Karpas-422 (cell line): ENCODE measurements at regions not wholly inside any gene's neighbourhood (a gene's known extent, or its start where the extent isn't known, plus 50 kb on each side); places are given as distances from the start of the nearest gene placed in this dataset.

Experiments used
- DNase-seq: peaks from one replicate; pipeline ENCODE4 v3.0.0-alpha.2; 2015
- H2AFZ ChIP-seq: fragments of 200-600 bp; sonication (generic); 2 replicates; pipeline ENCODE4 v1.6.1; 2014; ENCODE audit warnings: antibody characterized with exemption, low read length, mixed read lengths
- H3K27ac ChIP-seq: fragments of 200-600 bp; sonication (generic); 2 replicates; pipeline ENCODE4 v1.5.1; 2014; ENCODE audit warnings: mild to moderate bottlenecking, low read length, moderate library complexity
- H3K27me3 ChIP-seq: fragments of 200-600 bp; sonication (generic); 2 replicates; pipeline ENCODE4 v1.6.1; 2014; ENCODE audit warnings: low read length, mixed read lengths
- H3K36me3 ChIP-seq: fragments of 200-600 bp; sonication (generic); 2 replicates; pipeline ENCODE4 v1.6.1; 2014; ENCODE audit warnings: low read length, mixed read lengths; ENCODE audit not compliant: insufficient read depth
- H3K4me1 ChIP-seq: fragments of 200-600 bp; sonication (generic); 2 replicates; pipeline ENCODE4 v1.6.1; 2014; ENCODE audit warnings: mild to moderate bottlenecking, low read length, mixed read lengths
- H3K4me2 ChIP-seq: fragments of 200-600 bp; sonication (generic); 2 replicates; pipeline ENCODE4 v1.6.1; 2014; ENCODE audit warnings: low read length, low read depth, mild to moderate bottlenecking; ENCODE audit not compliant: poor library complexity, severe bottlenecking
- H3K4me3 ChIP-seq: fragments of 200-600 bp; sonication (generic); 2 replicates; pipeline ENCODE4 v1.5.1; 2014; ENCODE audit warnings: mild to moderate bottlenecking, antibody characterized with exemption, low read length, mixed read lengths
- H3K79me2 ChIP-seq: fragments of 200-600 bp; sonication (generic); 2 replicates; pipeline ENCODE4 v1.6.1; 2014; ENCODE audit warnings: mild to moderate bottlenecking, low read length, mixed read lengths
- H3K9ac ChIP-seq: fragments of 200-600 bp; sonication (generic); 2 replicates; pipeline ENCODE4 v1.6.0; 2014; ENCODE audit warnings: low read length
- H3K9me2 ChIP-seq: fragments of 200-600 bp; sonication (generic), shearing (Covaris generic); replicated peaks from 2 replicates; pipeline ENCODE4 v1.6.0; 2014; ENCODE audit warnings: mild to moderate bottlenecking, low read length, moderate library complexity; ENCODE audit not compliant: insufficient read depth
- H3K9me3 ChIP-seq: fragments of 300-700, 200-600 bp; sonication (generic); 2 replicates; pipeline ENCODE4 v1.6.1; 2014; ENCODE audit warnings: low read length, mixed read lengths
- H4K20me1 ChIP-seq: fragments of 200-600 bp; sonication (generic); 2 replicates; pipeline ENCODE4 v1.6.1; 2014; ENCODE audit warnings: mild to moderate bottlenecking, antibody characterized with exemption, low read length, low read depth; ENCODE audit not compliant: insufficient read depth

- H3K27me3 ChIP-seq, result no peaks in the 10 kb centered on the region
- no peak overlapping the region for H3K27ac ChIP-seq
- peaks cover 41% of the 10 kb centered on the region for H3K4me1 ChIP-seq
- H3K4me3 ChIP-seq, result no peak overlapping the region
- no peaks in the 10 kb centered on the region for H4K20me1 ChIP-seq
- H2AFZ ChIP-seq, result no peak overlapping the region
- H3K4me2 ChIP-seq, result no peak overlapping the region
- H3K79me2 ChIP-seq, result no peaks in the 10 kb centered on the region
- H3K9ac ChIP-seq, result no peak overlapping the region
- DNase-seq, result no peak
- no peaks in the 10 kb centered on the region for H3K9me3 ChIP-seq
- H3K9me2 ChIP-seq, result no peaks in the 10 kb centered on the region
- no peaks in the 10 kb centered on the region for H3K36me3 ChIP-seq
Observed at GRCh38 chr6:6395581-6396197, 75.2 kb upstream of the F13A1 start.

GRCh38 chr6:6397842-6398241 lies 77.4 kb upstream of the F13A1 start:
- Histone ChIP-seq H3K9me2 (no peaks in the 10 kb centered on the region), H3K4me2 (no peak overlapping the region), H3K27ac (no peak overlapping the region), H3K9me3 (no peaks in the 10 kb centered on the region), H3K4me3 (no peak overlapping the region), H3K27me3 (no peaks in the 10 kb centered on the region), H3K9ac (no peak overlapping the region), H3K4me1 (peaks cover 21% of the 10 kb centered on the region), H3K79me2 (no peaks in the 10 kb centered on the region), H4K20me1 (no peaks in the 10 kb centered on the region), H3K36me3 (no peaks in the 10 kb centered on the region), H2AFZ (no peak overlapping the region)
- no peak for DNase-seq

DNA sequence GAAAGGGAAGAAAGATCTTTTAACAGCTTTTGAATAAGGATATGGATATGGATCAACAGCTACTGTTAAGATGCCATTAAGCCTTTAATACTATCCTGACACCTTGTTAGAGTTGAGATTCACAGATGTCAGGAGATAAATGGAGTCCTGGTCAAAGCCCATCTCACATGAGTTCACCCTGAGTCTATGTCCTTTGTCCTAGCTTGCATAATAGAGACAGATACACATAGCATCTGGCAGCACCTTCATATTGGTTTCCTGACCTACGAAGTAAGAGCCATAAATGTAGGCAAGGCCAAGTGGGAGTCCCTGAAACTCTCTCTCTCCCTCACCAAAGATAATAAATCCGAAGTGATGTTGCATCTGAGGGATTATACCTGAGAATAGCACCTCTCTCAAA lies 79.1 kb upstream of the F13A1 start:
- Histone ChIP-seq H3K9me2 (no peaks in the 10 kb centered on the region), H3K9ac (no peak overlapping the region), H4K20me1 (no peaks in the 10 kb centered on the region), H3K4me1 (peaks cover 14% of the 10 kb centered on the region), H3K36me3 (no peaks in the 10 kb centered on the region), H3K4me2 (no peak overlapping the region), H2AFZ (no peak overlapping the region), H3K27me3 (no peaks in the 10 kb centered on the region), H3K27ac (no peak overlapping the region), H3K79me2 (no peaks in the 10 kb centered on the region), H3K9me3 (no peaks in the 10 kb centered on the region), H3K4me3 (no peak overlapping the region)
- no peak for DNase-seq

GRCh38 chr6:6401401-6401800 lies 80.9 kb upstream of the F13A1 start:
- no peaks in the 10 kb centered on the region for H4K20me1 ChIP-seq
- no peak overlapping the region for H3K27ac ChIP-seq
- H3K9ac ChIP-seq, result no peak overlapping the region
- no peaks in the 10 kb centered on the region for H3K9me2 ChIP-seq
- no peak for DNase-seq
- no peak overlapping the region for H3K4me2 ChIP-seq
- H3K9me3 ChIP-seq, result no peaks in the 10 kb centered on the region
- no peak overlapping the region for H3K4me3 ChIP-seq
- H2AFZ ChIP-seq, result no peak overlapping the region
- H3K36me3 ChIP-seq, result no peaks in the 10 kb centered on the region
- no peaks in the 10 kb centered on the region for H3K27me3 ChIP-seq
- peaks cover 23% of the 10 kb centered on the region for H3K4me1 ChIP-seq
- no peaks in the 10 kb centered on the region for H3K79me2 ChIP-seq

DNA sequence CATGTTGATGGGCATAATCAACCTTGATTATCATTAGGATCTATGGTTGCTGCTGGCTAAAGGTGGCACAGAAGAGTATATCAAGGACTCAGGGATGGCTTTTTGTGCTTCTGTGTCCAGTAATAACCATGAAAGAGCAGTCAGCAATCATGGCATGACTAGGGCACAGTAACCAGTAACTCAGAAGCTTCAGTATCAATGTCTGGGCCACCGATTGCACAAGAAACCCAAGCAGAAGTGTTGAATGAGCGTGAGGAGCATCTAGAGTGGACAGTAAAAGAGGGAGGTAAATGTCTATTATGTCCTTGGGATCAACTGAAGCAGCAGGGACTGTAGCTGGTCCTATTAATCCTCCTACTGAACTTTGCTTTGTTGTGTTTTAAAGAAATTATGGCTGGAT lies 81.5 kb upstream of the F13A1 start:
- Histone ChIP-seq H3K27me3 (no peaks in the 10 kb centered on the region), H3K9me3 (no peaks in the 10 kb centered on the region), H3K4me3 (no peak overlapping the region), H3K9ac (no peak overlapping the region), H3K9me2 (no peaks in the 10 kb centered on the region), H4K20me1 (no peaks in the 10 kb centered on the region), H3K4me2 (no peak overlapping the region), H3K4me1 (peaks cover 29% of the 10 kb centered on the region), H3K79me2 (no peaks in the 10 kb centered on the region), H2AFZ (no peak overlapping the region), H3K27ac (no peak overlapping the region), H3K36me3 (no peaks in the 10 kb centered on the region)
- DNase-seq, result no peak

DNA sequence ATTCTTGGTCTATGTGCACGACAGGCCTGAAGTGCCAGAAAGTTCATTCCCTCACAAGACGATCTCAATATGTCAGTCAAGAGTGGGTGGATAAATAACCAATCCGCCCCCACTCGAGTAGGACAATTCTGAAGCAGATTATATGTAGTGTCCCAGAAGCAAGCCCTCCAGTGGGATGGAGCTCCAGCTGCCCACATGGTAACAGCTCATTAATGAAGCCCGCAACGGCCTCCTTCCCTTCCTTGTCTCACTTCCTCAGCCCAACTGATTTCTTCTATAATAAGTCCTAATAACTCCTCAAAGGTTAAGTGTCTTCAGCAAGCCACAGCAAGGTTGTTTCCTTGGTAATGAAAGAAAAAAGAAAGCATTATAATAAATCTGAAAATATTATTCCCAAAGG lies 82.1 kb upstream of the F13A1 start:
- H3K4me2 ChIP-seq, result no peak overlapping the region
- no peaks in the 10 kb centered on the region for H3K79me2 ChIP-seq
- H3K27me3 ChIP-seq, result no peaks in the 10 kb centered on the region
- H4K20me1 ChIP-seq, result no peaks in the 10 kb centered on the region
- peaks cover 35% of the 10 kb centered on the region for H3K4me1 ChIP-seq
- no peak overlapping the region for H3K27ac ChIP-seq
- H3K9me2 ChIP-seq, result no peaks in the 10 kb centered on the region
- H3K9ac ChIP-seq, result no peak overlapping the region
- no peaks in the 10 kb centered on the region for H3K36me3 ChIP-seq
- no peak overlapping the region for H2AFZ ChIP-seq
- H3K4me3 ChIP-seq, result no peak overlapping the region
- DNase-seq, result no peak
- H3K9me3 ChIP-seq, result no peaks in the 10 kb centered on the region

GRCh38 chr6:6405031-6405430 lies 84.6 kb upstream of the F13A1 start:
- H3K4me2 ChIP-seq, result no peak overlapping the region
- H3K27ac ChIP-seq, result peak overlapping the region; percentile 91; the same call in 1 of the 2 replicates
- no peaks in the 10 kb centered on the region for H3K36me3 ChIP-seq
- no peaks in the 10 kb centered on the region for H3K79me2 ChIP-seq
- no peaks in the 10 kb centered on the region for H4K20me1 ChIP-seq
- H3K9ac ChIP-seq, result no peak overlapping the region
- H3K4me3 ChIP-seq, result no peak overlapping the region
- H3K4me1 ChIP-seq, result peaks cover 41% of the 10 kb centered on the region
- H3K9me2 ChIP-seq, result no peaks in the 10 kb centered on the region
- H3K27me3 ChIP-seq, result no peaks in the 10 kb centered on the region
- H3K9me3 ChIP-seq, result no peaks in the 10 kb centered on the region
- no peak for DNase-seq
- H2AFZ ChIP-seq, result no peak overlapping the region

- H3K9me3 ChIP-seq, result no peaks in the 10 kb centered on the region
- peak overlapping the region; percentile 91 for H3K27ac ChIP-seq
- peak overlapping the region; percentile 56 for H3K9ac ChIP-seq
- no peaks in the 10 kb centered on the region for H4K20me1 ChIP-seq
- H3K4me3 ChIP-seq, result peak overlapping the region; percentile 52
- 0 out of 2 replicates have a peak overlapping the region, but pooled peaks have one; percentile 25 for H2AFZ ChIP-seq
- peak overlapping the region; percentile 77 for H3K4me2 ChIP-seq
- DNase-seq, result peak; percentile 50
- H3K9me2 ChIP-seq, result no peaks in the 10 kb centered on the region
- H3K27me3 ChIP-seq, result no peaks in the 10 kb centered on the region
- H3K36me3 ChIP-seq, result no peaks in the 10 kb centered on the region
- H3K4me1 ChIP-seq, result peaks cover 44% of the 10 kb centered on the region
- no peaks in the 10 kb centered on the region for H3K79me2 ChIP-seq
Observed at GRCh38 chr6:6405997-6406714, 85.7 kb upstream of the F13A1 start.
